Esophagus squamous epithelium (tissue), 4 donors: ENCODE measurements at regions not wholly inside any gene's neighbourhood (a gene's known extent, or its start where the extent isn't known, plus 50 kb on each side); places are given as distances from the start of the nearest gene placed in this dataset.

Source experiments
- CTCF ChIP-seq, 6 experiments: fragments of 450-650 bp in 4 of 6; fragments of 200-600 bp in 2 of 6; sonication (generic) in 2 of 6; IDR thresholded peaks; one replicate each; pipeline ENCODE4 v1.5.1; 2016 to 2019; ENCODE audit warnings: antibody characterized with exemption in 6 of 6, mild to moderate bottlenecking in 4 of 6, moderate library complexity in 4 of 6
- POLR2A ChIP-seq, 4 donors: fragments of 450-650 bp; IDR thresholded peaks; one replicate each; pipeline ENCODE4 v1.6.1; 2017; ENCODE audit warnings: antibody characterized with exemption in 4 of 4, mild to moderate bottlenecking in 4 of 4, moderate library complexity in 3 of 4

GRCh38 chr16:64202571-64202970 is 919.3 kb downstream of the CDH11 start:
- TF ChIP-seq CTCF (IDR thresholded peaks at IDR 0.05) = no peak
- TF ChIP-seq POLR2A (IDR thresholded peaks at IDR 0.05) = no peak
